ENCODE measurements at regions not wholly inside any gene's neighbourhood (a gene's known extent, or its start where the extent isn't known, plus 50 kb on each side); places are given as distances from the start of the nearest gene placed in this dataset.
"Not testable (repeated sequence)": the region's sequence is repeated elsewhere in the genome, so short reads cannot be mapped to it uniquely, and the experiment has no call there.

GRCh38 chr2:142702397-142702796, 175.1 kb upstream of the KYNU start:
- not testable (repeated sequence) for DNase-seq; H3K36me3 ChIP-seq (ENCODE audit: control insufficient read depth, insufficient read depth, low read length); H3K27ac Mint-ChIP-seq; H3K4me1 Mint-ChIP-seq; H3K27ac ChIP-seq (ENCODE audit: insufficient read depth, low read length, poor library complexity, severe bottlenecking); H3K4me3 ChIP-seq (ENCODE audit: low read depth, low read length); H3K27me3 ChIP-seq (ENCODE audit: control insufficient read depth, insufficient read depth, low read length); H3K4me3 Mint-ChIP-seq; H3K4me1 ChIP-seq (ENCODE audit: control insufficient read depth, insufficient read depth, low read length, poor library complexity, severe bottlenecking); H3K9me3 ChIP-seq (ENCODE audit: control insufficient read depth in 2 of 2, low read length in 2 of 2); H3K36me3 Mint-ChIP-seq; H3K27me3 Mint-ChIP-seq; ATAC-seq (ENCODE audit: low read depth in 2 of 2)
- peaks cover 0 to 20% (median 2%) of the 10 kb centered on the region in 7 donors for H3K9me3 Mint-ChIP-seq

- not testable (repeated sequence) for H3K27ac Mint-ChIP-seq; DNase-seq; H3K27ac ChIP-seq (ENCODE audit: insufficient read depth, low read length, poor library complexity, severe bottlenecking); H3K4me1 ChIP-seq (ENCODE audit: control insufficient read depth, insufficient read depth, low read length, poor library complexity, severe bottlenecking); H3K27me3 ChIP-seq (ENCODE audit: control insufficient read depth, insufficient read depth, low read length); H3K36me3 Mint-ChIP-seq; H3K4me1 Mint-ChIP-seq; H3K36me3 ChIP-seq (ENCODE audit: control insufficient read depth, insufficient read depth, low read length); H3K4me3 ChIP-seq (ENCODE audit: low read depth, low read length); H3K27me3 Mint-ChIP-seq; H3K9me3 ChIP-seq (ENCODE audit: control insufficient read depth in 2 of 2, low read length in 2 of 2); ATAC-seq (ENCODE audit: low read depth in 2 of 2); H3K4me3 Mint-ChIP-seq
- peaks cover 1 to 18% (median 4%) of the 10 kb centered on the region in 7 donors for H3K9me3 Mint-ChIP-seq
Observed at GRCh38 chr2:142695350-142696257, 181.9 kb upstream of the KYNU start.

GRCh38 chr2:142694282-142694681, 183.2 kb upstream of the KYNU start:
- DNase-seq (no peak), ATAC-seq (ENCODE audit: low read depth in 2 of 2) (no peak)
- Histone ChIP-seq H3K9me3 (ENCODE audit: control insufficient read depth in 2 of 2, low read length in 2 of 2) (no peaks in the 10 kb centered on the region), H3K36me3 (ENCODE audit: control insufficient read depth, insufficient read depth, low read length) (no peaks in the 10 kb centered on the region), H3K27ac (ENCODE audit: insufficient read depth, low read length, poor library complexity, severe bottlenecking) (no peak overlapping the region), H3K4me3 (ENCODE audit: low read depth, low read length) (no peak overlapping the region), H3K27me3 (ENCODE audit: control insufficient read depth, insufficient read depth, low read length) (no peaks in the 10 kb centered on the region), H3K4me1 (ENCODE audit: control insufficient read depth, insufficient read depth, low read length, poor library complexity, severe bottlenecking) (no peaks in the 10 kb centered on the region)
- no peaks in the 10 kb centered on the region for H3K27me3 Mint-ChIP-seq
- H3K9me3 Mint-ChIP-seq, result peaks cover 1 to 16% (median 5%) of the 10 kb centered on the region in 7 donors
- no peaks in the 10 kb centered on the region for H3K4me1 Mint-ChIP-seq
- H3K4me3 Mint-ChIP-seq, result no peak overlapping the region
- no peaks in the 10 kb centered on the region for H3K36me3 Mint-ChIP-seq
- no peak overlapping the region for H3K27ac Mint-ChIP-seq

- no peaks in the 10 kb centered on the region for H3K4me1 Mint-ChIP-seq
- H3K36me3 Mint-ChIP-seq, result no peaks in the 10 kb centered on the region
- Histone ChIP-seq H3K9me3 (ENCODE audit: control insufficient read depth in 2 of 2, low read length in 2 of 2) (no peaks in the 10 kb centered on the region), H3K36me3 (ENCODE audit: control insufficient read depth, insufficient read depth, low read length) (no peaks in the 10 kb centered on the region), H3K4me3 (ENCODE audit: low read depth, low read length) (no peak overlapping the region), H3K27me3 (ENCODE audit: control insufficient read depth, insufficient read depth, low read length) (no peaks in the 10 kb centered on the region), H3K27ac (ENCODE audit: insufficient read depth, low read length, poor library complexity, severe bottlenecking) (no peak overlapping the region), H3K4me1 (ENCODE audit: control insufficient read depth, insufficient read depth, low read length, poor library complexity, severe bottlenecking) (no peaks in the 10 kb centered on the region)
- no peaks in the 10 kb centered on the region for H3K27me3 Mint-ChIP-seq
- H3K9me3 Mint-ChIP-seq, result peaks cover 1 to 13% (median 5%) of the 10 kb centered on the region in 7 donors
- H3K27ac Mint-ChIP-seq, result no peak overlapping the region
- DNase-seq (no peak), ATAC-seq (ENCODE audit: low read depth in 2 of 2) (no peak)
- H3K4me3 Mint-ChIP-seq, result peak overlapping the region in 1 of 4 donors; percentile 61
Observed at GRCh38 chr2:142693171-142693950, 184.1 kb upstream of the KYNU start.

- H3K36me3 Mint-ChIP-seq, result no peaks in the 10 kb centered on the region
- Histone ChIP-seq H3K4me1 (ENCODE audit: control insufficient read depth, insufficient read depth, low read length, poor library complexity, severe bottlenecking) (no peaks in the 10 kb centered on the region), H3K4me3 (ENCODE audit: low read depth, low read length) (no peak overlapping the region), H3K9me3 (ENCODE audit: control insufficient read depth in 2 of 2, low read length in 2 of 2) (no peaks in the 10 kb centered on the region), H3K36me3 (ENCODE audit: control insufficient read depth, insufficient read depth, low read length) (no peaks in the 10 kb centered on the region), H3K27ac (ENCODE audit: insufficient read depth, low read length, poor library complexity, severe bottlenecking) (no peak overlapping the region), H3K27me3 (ENCODE audit: control insufficient read depth, insufficient read depth, low read length) (no peaks in the 10 kb centered on the region)
- H3K27ac Mint-ChIP-seq, result no peak overlapping the region
- no peak for ATAC-seq (ENCODE audit: low read depth in 2 of 2)
- H3K9me3 Mint-ChIP-seq, result peaks cover 0 to 7% (median 0%) of the 10 kb centered on the region in 7 donors
- no peak overlapping the region for H3K4me3 Mint-ChIP-seq
- no peaks in the 10 kb centered on the region for H3K4me1 Mint-ChIP-seq
- DNase-seq, result no peak
- no peaks in the 10 kb centered on the region for H3K27me3 Mint-ChIP-seq
Observed at GRCh38 chr2:142688856-142689605, 188.4 kb upstream of the KYNU start.

- no peak for ATAC-seq (ENCODE audit: low read depth in 2 of 2)
- Histone ChIP-seq H3K27me3 (ENCODE audit: control insufficient read depth, insufficient read depth, low read length) (no peaks in the 10 kb centered on the region), H3K36me3 (ENCODE audit: control insufficient read depth, insufficient read depth, low read length) (no peaks in the 10 kb centered on the region), H3K9me3 (ENCODE audit: control insufficient read depth in 2 of 2, low read length in 2 of 2) (no peaks in the 10 kb centered on the region), H3K27ac (ENCODE audit: insufficient read depth, low read length, poor library complexity, severe bottlenecking) (no peak overlapping the region), H3K4me3 (ENCODE audit: low read depth, low read length) (no peak overlapping the region), H3K4me1 (ENCODE audit: control insufficient read depth, insufficient read depth, low read length, poor library complexity, severe bottlenecking) (no peaks in the 10 kb centered on the region)
- Mint-ChIP-seq H3K4me3 (no peak overlapping the region), H3K9me3 (peaks cover 0 to 7% (median 0%) of the 10 kb centered on the region in 7 donors), H3K36me3 (no peaks in the 10 kb centered on the region), H3K4me1 (no peaks in the 10 kb centered on the region), H3K27me3 (no peaks in the 10 kb centered on the region), H3K27ac (no peak overlapping the region)
- no peak for DNase-seq
Observed at GRCh38 chr2:142687509-142687908, 190.0 kb upstream of the KYNU start.

GRCh38 chr2:142687075-142687474, 190.4 kb upstream of the KYNU start:
- Mint-ChIP-seq H3K9me3 (peaks cover 0 to 7% (median 0%) of the 10 kb centered on the region in 7 donors), H3K27ac (no peak overlapping the region), H3K27me3 (no peaks in the 10 kb centered on the region), H3K4me3 (no peak overlapping the region), H3K4me1 (no peaks in the 10 kb centered on the region), H3K36me3 (no peaks in the 10 kb centered on the region)
- H3K9me3 ChIP-seq (ENCODE audit: control insufficient read depth in 2 of 2, low read length in 2 of 2), result no peaks in the 10 kb centered on the region
- no peaks in the 10 kb centered on the region for H3K27me3 ChIP-seq (ENCODE audit: control insufficient read depth, insufficient read depth, low read length)
- no peaks in the 10 kb centered on the region for H3K36me3 ChIP-seq (ENCODE audit: control insufficient read depth, insufficient read depth, low read length)
- ATAC-seq (ENCODE audit: low read depth in 2 of 2) (no peak), DNase-seq (no peak)
- no peaks in the 10 kb centered on the region for H3K4me1 ChIP-seq (ENCODE audit: control insufficient read depth, insufficient read depth, low read length, poor library complexity, severe bottlenecking)
- H3K4me3 ChIP-seq (ENCODE audit: low read depth, low read length), result no peak overlapping the region
- H3K27ac ChIP-seq (ENCODE audit: insufficient read depth, low read length, poor library complexity, severe bottlenecking), result no peak overlapping the region

Measured in CD4-positive, CD25-positive, alpha-beta regulatory T cell (primary cell).